ENCODE measurements at regions not wholly inside any gene's neighbourhood (a gene's known extent, or its start where the extent isn't known, plus 50 kb on each side); places are given as distances from the start of the nearest gene placed in this dataset.
A peak's percentile ranks its signal among the peaks of the same experiment; 100 is the strongest.

GRCh38 chr18:66316701-66317100 lies 287.2 kb downstream of the CDH19 start:
- H2AFZ ChIP-seq (ENCODE audit: low read length): no peak overlapping the region
- no peak overlapping the region for H3K27ac ChIP-seq (ENCODE audit: extremely low read length, insufficient read depth, low read length)
- no peak overlapping the region for H3K9ac ChIP-seq (ENCODE audit: insufficient read depth, low read depth, low read length)
- ATAC-seq: no peak
- WGBS (ENCODE audit: low lambda C conversion rate): 0% methylated on average over 4 of the region's 4 CpGs
- POLR2A ChIA-PET: no interaction called here
- FAIRE-seq: no peak
- H3K4me2 ChIP-seq (ENCODE audit: low read depth, low read length): no peak overlapping the region
- no peaks in the 10 kb centered on the region for H3K9me3 ChIP-seq (ENCODE audit: low read length)
- no peaks in the 10 kb centered on the region for H3K36me3 ChIP-seq (replicated peaks in 1 of 2; ENCODE audit: control insufficient read depth in 1 of 2, insufficient read depth in 2 of 2, low read length in 2 of 2)
- no TSS peak for BruUV-seq (replicated peaks)
- H3K79me2 ChIP-seq (ENCODE audit: insufficient read depth, low read length): no peaks in the 10 kb centered on the region
- no peaks in the 10 kb centered on the region for H3K4me1 ChIP-seq (ENCODE audit: insufficient read depth, low read length)
- no peaks in the 10 kb centered on the region; a peak in 1 of 5 replicates for H3K27me3 ChIP-seq (ENCODE audit: control insufficient read depth in 1 of 2, insufficient read depth in 2 of 2, low read length in 2 of 2)
- intact Hi-C loops (cut with micrococcal nuclease; ENCODE audit: unreplicated experiment): no loop called here
- in situ Hi-C loops (cut with HindIII; ENCODE audit: extremely low pct_ligation_motif_present, low pct_unique_long_range_greater_than_20kb): no loop called here
- DNase-seq (ENCODE audit: low spot score): no peak
- no peaks in the 10 kb centered on the region for H4K20me1 ChIP-seq (ENCODE audit: insufficient read depth, low read length)
- peak; percentile 55 for TF ChIP-seq CREB1 (IDR thresholded peaks at IDR 0.05)
- no peak for TF ChIP-seq CREB1 (CRISPR knock-in tag; IDR thresholded peaks at IDR 0.05)
- no peak for TF ChIP-seq ZNF576 (CRISPR knock-in tag; IDR thresholded peaks at IDR 0.05)
- TF ChIP-seq ZNF501 (CRISPR knock-in tag; IDR thresholded peaks at IDR 0.05): no peak
- TF ChIP-seq ZNF484 (CRISPR knock-in tag; IDR thresholded peaks at IDR 0.05; ENCODE audit: borderline replicate concordance, low read depth): no peak
- no peak overlapping the region for H3K4me3 ChIP-seq (replicated peaks in 1 of 3; ENCODE audit: insufficient read depth in 1 of 3, low read depth in 2 of 3, low read length in 3 of 3)
- CTCF ChIA-PET (ENCODE audit: low intra/inter-chr PET ratio, low total read pairs): no interaction called here

GRCh38 chr18:66300141-66300540 lies 303.7 kb downstream of the CDH19 start:
- H3K27ac ChIP-seq (ENCODE audit: extremely low read length, insufficient read depth, low read length): no peak overlapping the region
- H3K4me3 ChIP-seq (replicated peaks in 1 of 3; ENCODE audit: insufficient read depth in 1 of 3, low read depth in 2 of 3, low read length in 3 of 3): no peak overlapping the region
- FAIRE-seq (no peak), DNase-seq (ENCODE audit: low spot score) (no peak), ATAC-seq (no peak)
- POLR2A ChIA-PET: no interaction called here
- in situ Hi-C loops (cut with HindIII; ENCODE audit: extremely low pct_ligation_motif_present, low pct_unique_long_range_greater_than_20kb): no loop called here
- H3K79me2 ChIP-seq (ENCODE audit: insufficient read depth, low read length): no peaks in the 10 kb centered on the region
- 37% methylated on average over 5 of the region's 5 CpGs for WGBS (ENCODE audit: low lambda C conversion rate)
- no peaks in the 10 kb centered on the region for H3K36me3 ChIP-seq (replicated peaks in 1 of 2; ENCODE audit: control insufficient read depth in 1 of 2, insufficient read depth in 2 of 2, low read length in 2 of 2)
- BruUV-seq (replicated peaks): no TSS peak
- H3K4me2 ChIP-seq (ENCODE audit: low read depth, low read length): no peak overlapping the region
- H3K9ac ChIP-seq (ENCODE audit: insufficient read depth, low read depth, low read length): no peak overlapping the region
- no peaks in the 10 kb centered on the region for H3K27me3 ChIP-seq (ENCODE audit: control insufficient read depth in 1 of 2, insufficient read depth in 2 of 2, low read length in 2 of 2)
- no peaks in the 10 kb centered on the region for H3K4me1 ChIP-seq (ENCODE audit: insufficient read depth, low read length)
- no peak overlapping the region for H2AFZ ChIP-seq (ENCODE audit: low read length)
- no peaks in the 10 kb centered on the region for H4K20me1 ChIP-seq (ENCODE audit: insufficient read depth, low read length)
- CTCF ChIA-PET (ENCODE audit: low intra/inter-chr PET ratio, low total read pairs): no interaction called here
- intact Hi-C loops (cut with micrococcal nuclease; ENCODE audit: unreplicated experiment): no loop called here
- H3K9me3 ChIP-seq (ENCODE audit: low read length): no peaks in the 10 kb centered on the region
- TF ChIP-seq TFDP2 (CRISPR knock-in tag; IDR thresholded peaks at IDR 0.05): no peak
- TF ChIP-seq DNMT3B (CRISPR knock-in tag; conservative IDR thresholded peaks at IDR 0.05): no peak
- TF ChIP-seq ZNF770 (CRISPR knock-in tag; IDR thresholded peaks at IDR 0.05): no peak
- TF ChIP-seq ZNF383 (CRISPR knock-in tag; IDR thresholded peaks at IDR 0.05; ENCODE audit: borderline replicate concordance): no peak
- TF ChIP-seq ZSCAN21 (CRISPR knock-in tag; IDR thresholded peaks at IDR 0.05; ENCODE audit: borderline replicate concordance): no peak
- no peak for TF ChIP-seq PPARG (CRISPR knock-in tag; conservative IDR thresholded peaks at IDR 0.05)
- no peak for TF ChIP-seq ZNF264 (CRISPR knock-in tag; IDR thresholded peaks at IDR 0.05)
- no peak for TF ChIP-seq MXI1 (IDR thresholded peaks at IDR 0.05; ENCODE audit: borderline replicate concordance, low read depth, low read length)
- no peak for TF ChIP-seq ZNF18 (CRISPR knock-in tag; IDR thresholded peaks at IDR 0.05; ENCODE audit: insufficient replicate concordance)
- no peak for TF ChIP-seq FOXM1 (CRISPR knock-in tag; IDR thresholded peaks at IDR 0.05)
- no peak for TF ChIP-seq KDM3A (CRISPR knock-in tag; IDR thresholded peaks at IDR 0.05; ENCODE audit: low read depth)
